ENCODE measurements at regions not wholly inside any gene's neighbourhood (a gene's known extent, or its start where the extent isn't known, plus 50 kb on each side); places are given as distances from the start of the nearest gene placed in this dataset.

DNA sequence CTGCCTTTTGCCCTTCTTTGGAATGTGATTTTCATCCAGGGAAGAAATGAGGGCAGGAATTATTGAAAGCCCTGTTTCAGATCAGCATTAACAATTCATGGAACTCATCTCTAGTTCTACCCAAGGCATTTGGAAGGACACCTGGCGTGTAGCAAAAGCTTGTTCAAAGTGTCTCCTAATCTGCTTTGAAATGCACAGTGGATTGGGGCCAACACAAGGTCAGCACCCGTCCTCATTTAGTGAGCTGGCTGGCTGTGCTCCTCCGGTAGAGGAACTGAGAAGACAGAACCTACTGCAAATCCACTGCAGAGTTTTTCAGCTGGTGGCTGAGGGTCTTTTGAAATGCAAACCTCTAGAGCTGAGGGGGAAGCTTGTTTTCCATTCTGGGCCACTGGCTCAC is 141.6 kb upstream of the STT3B start:
- Histone ChIP-seq H3K4me3 (ENCODE audit: insufficient read depth, low read depth, low read length) (no peak overlapping the region), H3K79me1 (ENCODE audit: low read depth in 1 of 2, low read length in 2 of 2) (no peaks in the 10 kb centered on the region), H3K23ac (ENCODE audit: low read depth, low read length) (no peak overlapping the region), H2BK15ac (ENCODE audit: low read depth, low read length) (no peak overlapping the region), H2BK5ac (ENCODE audit: low read depth, low read length, poor library complexity, severe bottlenecking) (no peak overlapping the region), H3K18ac (ENCODE audit: low read depth, low read length) (no peak overlapping the region), H3K36me3 (ENCODE audit: control insufficient read depth, insufficient read depth, low read length) (no peaks in the 10 kb centered on the region), H2BK120ac (ENCODE audit: low read depth, low read length) (no peak overlapping the region), H3K9ac (ENCODE audit: low read depth, low read length) (no peak overlapping the region), H4K8ac (ENCODE audit: low read depth in 2 of 2, low read length in 2 of 2) (no peak overlapping the region), H4K5ac (ENCODE audit: low read depth, low read length) (no peak overlapping the region), H3K4me1 (ENCODE audit: control insufficient read depth, insufficient read depth, low read length) (no peaks in the 10 kb centered on the region), H3K14ac (replicated peaks; ENCODE audit: low read depth, low read length) (no peak overlapping the region), H4K91ac (ENCODE audit: insufficient read depth, low read depth, low read length) (no peak overlapping the region), H4K20me1 (ENCODE audit: insufficient read depth, low read length) (no peaks in the 10 kb centered on the region), H3K27ac (ENCODE audit: insufficient read depth, low read length) (no peak overlapping the region), H2AK5ac (ENCODE audit: low read depth, low read length) (no peak overlapping the region), H2AK9ac (replicated peaks; ENCODE audit: low read depth, low read length, poor library complexity) (no peak overlapping the region), H3K4me2 (ENCODE audit: low read depth, low read length) (no peak overlapping the region), H2BK20ac (ENCODE audit: low read depth, low read length) (no peak overlapping the region), H3K4ac (ENCODE audit: low read depth, low read length) (no peak overlapping the region), H3K9me3 (ENCODE audit: control insufficient read depth, insufficient read depth, low read length) (no peaks in the 10 kb centered on the region), H3K9me1 (ENCODE audit: insufficient read depth, low read length) (no peaks in the 10 kb centered on the region), H3K56ac (ENCODE audit: extremely low read depth, insufficient read depth, low read length) (no peak overlapping the region), H3K27me3 (ENCODE audit: control insufficient read depth, insufficient read depth, low read length) (no peaks in the 10 kb centered on the region), H2AFZ (replicated peaks; ENCODE audit: low read length, poor library complexity) (no peak overlapping the region)
- no peak for ATAC-seq (ENCODE audit: low read depth)
- no CpG with 5 or more reads among the region's 3 CpGs for WGBS, 2 experiments (ENCODE audit: extremely low coverage in 2 of 2, insufficient read length in 1 of 2)
- POLR2A ChIA-PET (ENCODE audit: unreplicated experiment), result no interaction called here
- dilution Hi-C loops (cut with HindIII; ENCODE audit: low sequenced_read_pairs, unreplicated experiment), result no loop called here
- in situ Hi-C loops (cut with MboI; ENCODE audit: low sequenced_read_pairs), result no loop called here
- BruUV-seq (replicated peaks), result no TSS peak
- TF ChIP-seq RCOR1 (IDR thresholded peaks at IDR 0.05; ENCODE audit: insufficient replicate concordance, low read length), result no peak
- CTCF ChIA-PET, result no interaction called here
- intact Hi-C loops (cut with micrococcal nuclease), result no loop called here
- DNase-seq, result no peak

Data from IMR-90 (cell line).